Glutamatergic neuron (in vitro differentiated cells): ENCODE measurements at regions not wholly inside any gene's neighbourhood (a gene's known extent, or its start where the extent isn't known, plus 50 kb on each side); places are given as distances from the start of the nearest gene placed in this dataset.

Source experiments
- DNase-seq: peaks from one replicate; pipeline ENCODE4 v3.0.0; 2022
- H3K27ac Mint-ChIP-seq: one replicate; pipeline ENCODE4 v1.8.0; 2020; ENCODE audit warnings: mild to moderate bottlenecking, mixed read lengths, inconsistent platforms; ENCODE audit not compliant: unreplicated experiment
- H3K27me3 Mint-ChIP-seq: one replicate; pipeline ENCODE4 v1.8.0; 2020; ENCODE audit warnings: mild to moderate bottlenecking, moderate library complexity, mixed read lengths, inconsistent platforms; ENCODE audit not compliant: unreplicated experiment
- H3K36me3 Mint-ChIP-seq: one replicate; pipeline ENCODE4 v1.8.0; 2020; ENCODE audit warnings: mild to moderate bottlenecking, mixed read lengths, inconsistent platforms; ENCODE audit not compliant: unreplicated experiment
- H3K4me1 Mint-ChIP-seq: one replicate; pipeline ENCODE4 v1.8.0; 2020; ENCODE audit warnings: mild to moderate bottlenecking, low read depth, mixed read lengths, inconsistent platforms; ENCODE audit not compliant: unreplicated experiment
- H3K4me3 Mint-ChIP-seq: one replicate; pipeline ENCODE4 v1.8.0; 2020; ENCODE audit warnings: mild to moderate bottlenecking, mixed read lengths, inconsistent platforms; ENCODE audit not compliant: unreplicated experiment
- H3K9me3 Mint-ChIP-seq: one replicate; pipeline ENCODE4 v1.8.0; 2020; ENCODE audit warnings: mild to moderate bottlenecking, moderate library complexity, mixed read lengths, inconsistent platforms; ENCODE audit not compliant: unreplicated experiment
- TF ChIP-seq, protein P1 (sequence below): fragments of 200-600 bp; sonication (generic); IDR thresholded peaks from one replicate; pipeline ENCODE4 v1.5.0; 2021; ENCODE audit not compliant: partially characterized antibody, unreplicated experiment

DNA sequence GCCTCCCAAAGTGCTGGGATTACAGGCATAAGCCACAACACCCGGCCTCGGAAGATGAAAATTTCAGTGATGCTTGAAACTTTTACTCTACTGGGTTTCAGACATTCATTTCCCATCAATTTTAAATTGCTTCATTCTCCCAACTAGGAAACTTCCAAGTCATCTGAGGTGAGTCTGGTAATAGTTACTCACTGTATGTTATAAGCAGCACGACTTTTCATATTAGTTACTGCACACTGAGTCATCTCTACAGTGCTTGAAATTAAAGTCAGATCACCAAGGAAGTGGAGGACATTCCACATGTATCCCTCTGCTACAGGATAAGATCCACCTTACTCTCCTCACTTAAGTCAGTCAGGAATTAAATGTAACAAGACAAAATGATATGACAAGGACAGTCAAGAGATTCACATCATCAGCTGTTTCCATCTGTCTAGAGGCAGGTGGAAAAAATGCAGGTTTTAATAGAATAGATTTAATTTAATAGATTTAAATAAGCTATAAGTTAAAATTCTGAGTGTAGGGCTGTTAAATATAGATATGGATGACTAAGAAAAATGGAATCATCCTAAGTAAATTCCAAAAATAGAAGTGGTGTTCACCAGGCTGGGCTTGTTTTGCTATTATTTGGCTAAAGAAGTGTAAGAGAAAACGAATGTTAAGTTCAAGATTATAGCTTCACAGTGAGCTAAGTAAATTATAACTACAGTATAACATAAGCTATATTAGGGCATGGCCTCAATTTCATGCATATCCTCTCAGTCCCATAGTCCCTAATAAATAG, 104.4 kb downstream of the TMCO5A start:
- Mint-ChIP-seq H3K4me3 (no peak overlapping the region), H3K4me1 (no peaks in the 10 kb centered on the region), H3K27ac (no peak overlapping the region), H3K9me3 (no peaks in the 10 kb centered on the region), H3K27me3 (peaks cover 3% of the 10 kb centered on the region), H3K36me3 (no peaks in the 10 kb centered on the region)
- TF ChIP-seq, protein P1, sequence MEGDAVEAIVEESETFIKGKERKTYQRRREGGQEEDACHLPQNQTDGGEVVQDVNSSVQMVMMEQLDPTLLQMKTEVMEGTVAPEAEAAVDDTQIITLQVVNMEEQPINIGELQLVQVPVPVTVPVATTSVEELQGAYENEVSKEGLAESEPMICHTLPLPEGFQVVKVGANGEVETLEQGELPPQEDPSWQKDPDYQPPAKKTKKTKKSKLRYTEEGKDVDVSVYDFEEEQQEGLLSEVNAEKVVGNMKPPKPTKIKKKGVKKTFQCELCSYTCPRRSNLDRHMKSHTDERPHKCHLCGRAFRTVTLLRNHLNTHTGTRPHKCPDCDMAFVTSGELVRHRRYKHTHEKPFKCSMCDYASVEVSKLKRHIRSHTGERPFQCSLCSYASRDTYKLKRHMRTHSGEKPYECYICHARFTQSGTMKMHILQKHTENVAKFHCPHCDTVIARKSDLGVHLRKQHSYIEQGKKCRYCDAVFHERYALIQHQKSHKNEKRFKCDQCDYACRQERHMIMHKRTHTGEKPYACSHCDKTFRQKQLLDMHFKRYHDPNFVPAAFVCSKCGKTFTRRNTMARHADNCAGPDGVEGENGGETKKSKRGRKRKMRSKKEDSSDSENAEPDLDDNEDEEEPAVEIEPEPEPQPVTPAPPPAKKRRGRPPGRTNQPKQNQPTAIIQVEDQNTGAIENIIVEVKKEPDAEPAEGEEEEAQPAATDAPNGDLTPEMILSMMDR: no peak
- no peak for DNase-seq

DNA sequence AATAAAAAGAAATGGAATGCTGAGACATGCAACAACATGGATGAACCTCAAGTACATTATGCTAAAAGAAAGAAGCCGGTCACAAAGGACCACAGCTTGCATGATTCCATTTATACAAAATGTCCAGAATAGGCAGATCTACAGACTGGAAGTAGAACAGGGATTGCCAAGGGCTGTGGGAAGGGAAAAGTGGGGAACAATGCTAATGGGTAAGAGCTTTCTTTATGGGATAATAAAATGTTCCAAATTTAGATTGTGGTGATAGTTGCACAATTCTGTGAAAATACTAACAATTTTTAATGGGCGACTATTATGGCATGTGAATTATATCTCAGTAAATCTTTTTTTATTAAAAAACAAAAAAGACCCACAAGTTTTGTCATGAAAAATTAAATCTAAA, 106.2 kb downstream of the TMCO5A start:
- Mint-ChIP-seq H3K4me3 (no peak overlapping the region), H3K27ac (no peak overlapping the region), H3K9me3 (no peaks in the 10 kb centered on the region), H3K27me3 (no peaks in the 10 kb centered on the region), H3K36me3 (no peaks in the 10 kb centered on the region), H3K4me1 (no peaks in the 10 kb centered on the region)
- DNase-seq: no peak
- TF ChIP-seq, protein P1: no peak

DNA sequence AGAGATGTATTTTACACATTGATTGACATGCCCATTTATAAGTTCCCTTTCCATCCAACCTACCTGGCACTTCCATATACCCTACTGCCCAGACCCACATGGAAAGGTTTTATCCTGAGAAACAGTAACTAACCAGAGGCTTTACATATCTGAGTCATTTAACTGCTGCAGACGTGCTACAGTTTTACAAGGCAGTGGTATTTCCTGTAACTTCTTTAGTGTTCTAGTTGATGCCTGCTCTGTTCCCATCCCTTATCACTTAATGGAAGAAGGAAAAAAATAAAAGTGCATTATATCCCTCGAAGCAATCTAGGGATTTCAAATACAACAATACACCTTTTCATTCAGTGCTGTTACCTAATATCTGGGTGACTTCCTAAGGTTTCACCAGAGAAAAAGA, 107.1 kb downstream of the TMCO5A start:
- no peak for DNase-seq
- no peaks in the 10 kb centered on the region for H3K27me3 Mint-ChIP-seq
- H3K36me3 Mint-ChIP-seq: no peaks in the 10 kb centered on the region
- H3K4me1 Mint-ChIP-seq: no peaks in the 10 kb centered on the region
- H3K27ac Mint-ChIP-seq: no peak overlapping the region
- no peak overlapping the region for H3K4me3 Mint-ChIP-seq
- H3K9me3 Mint-ChIP-seq: no peaks in the 10 kb centered on the region
- TF ChIP-seq, protein P1: no peak

DNA sequence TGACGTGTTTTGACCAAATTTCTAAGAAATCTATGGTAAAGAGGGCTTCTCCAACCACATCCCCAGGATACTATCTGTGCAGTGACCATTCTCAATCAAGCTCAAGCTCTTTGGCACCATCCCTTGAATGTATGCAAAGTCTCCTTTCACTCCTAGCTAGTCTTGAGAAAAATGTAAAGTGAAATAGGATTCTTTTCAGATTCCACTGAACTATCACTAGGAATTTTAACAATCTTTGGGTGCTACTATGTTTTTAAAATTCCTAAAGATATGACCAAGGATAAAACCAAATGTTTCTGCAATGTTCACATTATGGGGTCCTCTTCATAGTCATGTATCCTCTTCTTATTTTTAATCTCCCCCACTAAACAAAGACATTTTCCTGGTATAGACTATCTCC, 107.8 kb downstream of the TMCO5A start:
- Mint-ChIP-seq H3K27ac (no peak overlapping the region), H3K9me3 (no peaks in the 10 kb centered on the region), H3K4me3 (no peak overlapping the region), H3K36me3 (no peaks in the 10 kb centered on the region), H3K4me1 (no peaks in the 10 kb centered on the region), H3K27me3 (no peaks in the 10 kb centered on the region)
- TF ChIP-seq, protein P1: no peak
- no peak for DNase-seq

DNA sequence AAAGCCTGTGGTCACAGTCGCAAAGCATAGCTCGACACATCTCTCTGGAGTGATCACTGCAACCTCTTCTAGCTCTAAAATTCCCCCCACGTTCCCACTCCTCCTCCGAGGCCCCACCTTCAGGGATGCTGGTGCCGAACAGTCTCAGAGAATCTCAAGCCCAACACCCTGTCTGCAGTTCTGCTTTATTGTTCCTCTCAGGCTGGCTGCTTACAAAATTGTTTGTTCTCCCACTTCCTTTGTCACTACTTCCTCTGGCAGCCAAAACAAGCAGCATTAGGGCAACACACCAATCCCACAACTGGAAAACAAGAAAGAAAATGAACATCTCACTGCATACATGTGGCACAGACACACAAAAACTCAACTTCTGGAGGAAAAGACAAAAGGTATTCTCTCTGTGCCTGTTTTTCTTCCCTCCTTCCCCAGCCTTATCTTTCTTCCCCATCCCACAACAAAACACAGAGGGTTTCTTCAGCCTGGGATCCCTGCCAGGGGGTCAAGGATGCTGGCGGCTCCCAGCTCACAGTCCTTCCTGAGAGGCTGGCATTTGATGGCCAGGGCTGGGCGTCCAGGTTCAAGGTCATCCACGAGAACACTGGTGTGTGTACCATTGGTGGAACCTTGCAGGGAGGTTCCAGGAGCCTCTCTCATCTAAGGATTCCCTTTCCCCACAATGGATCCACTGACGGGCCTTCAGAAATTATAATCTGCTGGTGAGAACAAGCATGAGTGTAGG, 108.4 kb downstream of the TMCO5A start:
- H3K36me3 Mint-ChIP-seq: no peaks in the 10 kb centered on the region
- no peak overlapping the region for H3K4me3 Mint-ChIP-seq
- TF ChIP-seq, protein P1: no peak
- DNase-seq: no peak
- H3K27ac Mint-ChIP-seq: no peak overlapping the region
- H3K27me3 Mint-ChIP-seq: no peaks in the 10 kb centered on the region
- H3K9me3 Mint-ChIP-seq: no peaks in the 10 kb centered on the region
- no peaks in the 10 kb centered on the region for H3K4me1 Mint-ChIP-seq
